NCI-H1417 (cell line): ENCODE measurements at regions not wholly inside any gene's neighbourhood (a gene's known extent, or its start where the extent isn't known, plus 50 kb on each side); places are given as distances from the start of the nearest gene placed in this dataset.

Experiments used
- DNase-seq, 3 experiments: peaks; one replicate each; lab custom pipeline; 2025; lab: John Stamatoyannopoulos, UW

DNA sequence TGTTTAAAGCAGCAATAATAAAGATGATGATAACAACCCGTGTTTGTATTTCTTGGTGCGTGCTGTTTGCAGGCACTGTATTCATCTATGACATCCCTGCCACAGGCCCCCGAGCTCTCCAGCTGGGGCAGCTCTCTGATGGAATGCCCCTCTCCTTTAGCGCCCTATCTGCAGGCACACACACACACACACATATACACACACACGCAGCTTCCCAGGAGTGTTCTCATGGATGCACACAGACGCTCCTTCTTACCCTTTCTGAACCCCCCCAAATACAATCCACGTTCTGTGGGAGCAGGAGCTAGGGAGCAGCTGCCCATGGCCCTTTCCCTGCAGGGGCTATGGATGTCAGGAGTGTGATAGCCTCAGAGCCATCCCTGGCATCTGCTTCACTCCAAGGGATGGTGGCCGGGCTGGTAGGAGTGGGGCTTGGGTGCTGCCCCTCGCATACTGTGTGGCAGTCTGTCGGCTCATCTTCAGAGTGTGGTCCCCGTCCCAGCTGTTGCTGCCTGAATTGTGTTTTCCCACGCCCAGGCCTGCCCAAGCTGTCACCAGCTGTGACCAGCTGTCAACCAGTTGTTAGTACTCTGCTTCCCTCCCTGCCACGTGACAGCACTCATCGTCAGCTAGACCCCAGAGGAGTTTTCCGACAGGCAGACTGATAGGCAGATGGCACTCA lies 50.8 kb upstream of the MYCN start:
- DNase-seq: no peak

- no peak for DNase-seq
Measured at GRCh38 chr2:15890124-15890754, 50.1 kb upstream of the MYCN start.
